ENCODE measurements at regions not wholly inside any gene's neighbourhood (a gene's known extent, or its start where the extent isn't known, plus 50 kb on each side); places are given as distances from the start of the nearest gene placed in this dataset.
"Not testable (repeated sequence)": the region's sequence is repeated elsewhere in the genome, so short reads cannot be mapped to it uniquely, and the experiment has no call there.

- H3K4me1 ChIP-seq (ENCODE audit: control insufficient read depth, insufficient read depth, low read length); H3K36me3 ChIP-seq (ENCODE audit: control insufficient read depth, insufficient read depth, low read length); H3K27ac Mint-ChIP-seq; H3K4me1 Mint-ChIP-seq; H3K36me3 Mint-ChIP-seq; DNase-seq; H3K27me3 Mint-ChIP-seq (ENCODE audit: low read depth in 2 of 2); H3K9me3 Mint-ChIP-seq; ATAC-seq; H3K4me3 ChIP-seq (ENCODE audit: low read length); intact Hi-C loops (cut with micrococcal nuclease); H3K27ac ChIP-seq (ENCODE audit: low read length); H3K4me3 Mint-ChIP-seq; H3K27me3 ChIP-seq (ENCODE audit: control insufficient read depth, insufficient read depth, low read length); H3K9me3 ChIP-seq (ENCODE audit: control insufficient read depth, insufficient read depth, low read length): not testable (repeated sequence)
- 54% methylated on average over 3 of the region's 3 CpGs for WGBS (ENCODE audit: insufficient coverage)
These were observed 99.2 kb downstream of the ZNF100 start for GRCh38 chr19:21668072-21668773.

- Mint-ChIP-seq H3K27me3 (ENCODE audit: low read depth in 2 of 2) (no peaks in the 10 kb centered on the region), H3K9me3 (peaks cover 10 to 15% of the 10 kb centered on the region in 2 donors), H3K4me3 (no peak overlapping the region), H3K36me3 (peaks cover 23% of the 10 kb centered on the region), H3K27ac (no peak overlapping the region), H3K4me1 (no peaks in the 10 kb centered on the region)
- intact Hi-C loops (cut with micrococcal nuclease), result no loop called here
- DNase-seq (no peak), ATAC-seq (no peak)
- Histone ChIP-seq H3K9me3 (ENCODE audit: control insufficient read depth, insufficient read depth, low read length) (no peaks in the 10 kb centered on the region), H3K36me3 (ENCODE audit: control insufficient read depth, insufficient read depth, low read length) (no peaks in the 10 kb centered on the region), H3K27me3 (ENCODE audit: control insufficient read depth, insufficient read depth, low read length) (no peaks in the 10 kb centered on the region), H3K4me3 (ENCODE audit: low read length) (no peak overlapping the region), H3K4me1 (ENCODE audit: control insufficient read depth, insufficient read depth, low read length) (no peaks in the 10 kb centered on the region), H3K27ac (ENCODE audit: low read length) (no peak overlapping the region)
- WGBS (ENCODE audit: insufficient coverage), result no CpG with 5 or more reads among the region's 3 CpGs
- TF ChIP-seq CTCF (IDR thresholded peaks at IDR 0.05), result no peak
These were observed 111.7 kb downstream of the ZNF100 start for GRCh38 chr19:21655540-21656126.

GRCh38 chr19:21651478-21651877 lies 115.9 kb downstream of the ZNF100 start:
- ATAC-seq; H3K4me3 ChIP-seq (ENCODE audit: low read length); DNase-seq; H3K36me3 ChIP-seq (ENCODE audit: control insufficient read depth, insufficient read depth, low read length); H3K27me3 Mint-ChIP-seq (ENCODE audit: low read depth in 2 of 2); H3K27ac ChIP-seq (ENCODE audit: low read length); H3K4me1 ChIP-seq (ENCODE audit: control insufficient read depth, insufficient read depth, low read length); H3K27me3 ChIP-seq (ENCODE audit: control insufficient read depth, insufficient read depth, low read length); H3K4me1 Mint-ChIP-seq; intact Hi-C loops (cut with micrococcal nuclease); H3K27ac Mint-ChIP-seq; H3K4me3 Mint-ChIP-seq; H3K9me3 ChIP-seq (ENCODE audit: control insufficient read depth, insufficient read depth, low read length): not testable (repeated sequence)
- H3K36me3 Mint-ChIP-seq, result peaks cover 23% of the 10 kb centered on the region
- H3K9me3 Mint-ChIP-seq, result peaks cover 13 to 27% of the 10 kb centered on the region in 2 donors
- WGBS (ENCODE audit: insufficient coverage), result 45% methylated on average over 2 of the region's 3 CpGs

DNA sequence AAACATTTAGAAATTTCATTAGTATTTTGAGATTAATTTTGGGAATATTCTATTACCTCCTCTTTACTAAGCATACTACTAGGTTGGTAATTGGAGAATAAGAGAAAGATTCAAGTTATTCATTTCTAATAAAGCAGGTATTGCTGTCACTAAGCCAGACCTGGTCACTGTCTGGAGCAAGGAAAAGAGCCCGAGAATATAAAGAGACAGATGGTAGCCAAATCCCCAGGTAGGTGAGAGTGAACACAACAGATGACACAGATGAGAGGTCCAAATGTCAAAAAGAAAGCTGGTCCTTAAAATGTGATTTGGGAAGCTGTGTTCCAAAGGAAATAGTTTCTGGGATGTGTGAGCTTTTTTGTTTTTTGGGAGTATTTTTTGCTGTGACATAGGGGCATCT lies 128.6 kb downstream of the ZNF100 start:
- TF ChIP-seq CTCF (IDR thresholded peaks at IDR 0.05), result no peak
- DNase-seq (no peak), ATAC-seq (no peak)
- no peaks in the 10 kb centered on the region for H3K4me1 Mint-ChIP-seq
- intact Hi-C loops (cut with micrococcal nuclease), result no loop called here
- H3K27me3 Mint-ChIP-seq (ENCODE audit: low read depth in 2 of 2), result no peaks in the 10 kb centered on the region
- no peaks in the 10 kb centered on the region for H3K9me3 ChIP-seq (ENCODE audit: control insufficient read depth, insufficient read depth, low read length)
- H3K27ac ChIP-seq (ENCODE audit: low read length), result no peak overlapping the region
- H3K9me3 Mint-ChIP-seq, result peaks cover 6 to 8% of the 10 kb centered on the region in 2 donors
- 91% methylated on average over 1 of the region's 1 CpG for WGBS (ENCODE audit: insufficient coverage)
- H3K36me3 Mint-ChIP-seq, result peaks cover 9% of the 10 kb centered on the region
- no peaks in the 10 kb centered on the region for H3K4me1 ChIP-seq (ENCODE audit: control insufficient read depth, insufficient read depth, low read length)
- H3K4me3 ChIP-seq (ENCODE audit: low read length), result no peak overlapping the region
- no peaks in the 10 kb centered on the region for H3K27me3 ChIP-seq (ENCODE audit: control insufficient read depth, insufficient read depth, low read length)
- H3K27ac Mint-ChIP-seq, result no peak overlapping the region
- no peak overlapping the region for H3K4me3 Mint-ChIP-seq
- H3K36me3 ChIP-seq (ENCODE audit: control insufficient read depth, insufficient read depth, low read length), result no peaks in the 10 kb centered on the region
